HL-60 (cell line): ENCODE measurements at regions not wholly inside any gene's neighbourhood (a gene's known extent, or its start where the extent isn't known, plus 50 kb on each side); places are given as distances from the start of the nearest gene placed in this dataset.

Experiments
- CTCF ChIP-seq: IDR thresholded peaks from one replicate; pipeline ENCODE4 v1.5.1; 2011; ENCODE audit warnings: low read length, control low read depth, inconsistent platforms; ENCODE audit not compliant: insufficient read depth
- GABPA ChIP-seq: IDR thresholded peaks from 2 replicates; pipeline ENCODE4 v1.6.1; 2012; ENCODE audit warnings: low read depth
- POLR2AphosphoS5 ChIP-seq: IDR thresholded peaks from 2 replicates; pipeline ENCODE4 v1.6.1; 2012; ENCODE audit warnings: low read depth
- REST ChIP-seq: IDR thresholded peaks from 2 replicates; pipeline ENCODE4 v1.6.1; 2012; ENCODE audit warnings: low read depth; ENCODE audit not compliant: insufficient replicate concordance

- TF ChIP-seq CTCF (no peak), REST (no peak), POLR2AphosphoS5 (no peak), GABPA (no peak)
Observed at GRCh38 chr13:107562203-107562602, 653.1 kb downstream of the LIG4 start.
